HEK293T (cell line): ENCODE measurements at regions not wholly inside any gene's neighbourhood (a gene's known extent, or its start where the extent isn't known, plus 50 kb on each side); places are given as distances from the start of the nearest gene placed in this dataset.

Experiments used
- CTCF ChIA-PET: fragments of 350-600 bp; formaldehyde crosslinking; extraction: SDS; loops from one replicate; lab custom pipeline; 2021; ENCODE audit warnings: antibody characterized with exemption, inconsistent platforms; lab: Yijun Ruan, JAX
- POLR2A ChIA-PET: fragments of 350-600 bp; formaldehyde crosslinking; extraction: SDS; loops from one replicate; lab custom pipeline; 2020; ENCODE audit warnings: antibody characterized with exemption, inconsistent platforms; lab: Yijun Ruan, JAX
- DNase-seq: peaks from one replicate; pipeline ENCODE4 v3.0.0; 2012; ENCODE audit warnings: mixed read lengths; ENCODE audit errors: extremely low spot score
- ARNT ChIP-seq: fragments of 450-650 bp; IDR thresholded peaks from 2 replicates; pipeline ENCODE4 v1.6.1; 2017; ENCODE audit warnings: mild to moderate bottlenecking
- BHLHE40 ChIP-seq: fragments of 450-650 bp; IDR thresholded peaks from 2 replicates; pipeline ENCODE4 v1.6.1; 2016; ENCODE audit warnings: mild to moderate bottlenecking, moderate library complexity, borderline replicate concordance
- CTBP1 ChIP-seq: fragments of 450-650 bp; IDR thresholded peaks from 2 replicates; pipeline ENCODE4 v1.6.1; 2016; ENCODE audit warnings: borderline replicate concordance
- ELF4 ChIP-seq: fragments of 450-650 bp; IDR thresholded peaks from 2 replicates; pipeline ENCODE4 v1.6.1; 2017; ENCODE audit warnings: antibody characterized with exemption
- FOXA1 ChIP-seq: fragments of 450-650 bp; IDR thresholded peaks from 2 replicates; pipeline ENCODE4 v1.6.1; 2016; ENCODE audit warnings: mild to moderate bottlenecking
- FOXK2 ChIP-seq: fragments of 450-650 bp; IDR thresholded peaks from 2 replicates; pipeline ENCODE4 v1.6.1; 2016; ENCODE audit warnings: mild to moderate bottlenecking
- FOXM1 ChIP-seq: fragments of 450-650 bp; IDR thresholded peaks from 2 replicates; pipeline ENCODE4 v1.6.1; 2017; ENCODE audit warnings: mild to moderate bottlenecking, borderline replicate concordance
- HDGF ChIP-seq: fragments of 450-650 bp; IDR thresholded peaks from 2 replicates; pipeline ENCODE4 v1.6.1; 2017; ENCODE audit warnings: antibody characterized with exemption, borderline replicate concordance
- L3MBTL2 ChIP-seq: fragments of 450-650 bp; conservative IDR thresholded peaks from 2 replicates; pipeline ENCODE4 v1.6.1; 2016; ENCODE audit warnings: mild to moderate bottlenecking
- LEF1 ChIP-seq: fragments of 450-650 bp; IDR thresholded peaks from 2 replicates; pipeline ENCODE4 v1.6.1; 2017; ENCODE audit warnings: mild to moderate bottlenecking, borderline replicate concordance
- NFRKB ChIP-seq: fragments of 450-650 bp; IDR thresholded peaks from 2 replicates; pipeline ENCODE4 v1.6.1; 2016; ENCODE audit warnings: mild to moderate bottlenecking, moderate library complexity
- PKNOX1 ChIP-seq: fragments of 450-650 bp; IDR thresholded peaks from 2 replicates; pipeline ENCODE4 v1.6.1; 2016
- SP1 ChIP-seq: fragments of 450-650 bp; IDR thresholded peaks from 2 replicates; pipeline ENCODE4 v1.6.1; 2017
- SUZ12 ChIP-seq: fragments of 450-650 bp; IDR thresholded peaks from 2 replicates; pipeline ENCODE4 v1.6.1; 2016; ENCODE audit warnings: mild to moderate bottlenecking
- TARDBP ChIP-seq: fragments of 450-650 bp; IDR thresholded peaks from 2 replicates; pipeline ENCODE4 v1.6.1; 2016
- ZNF384 ChIP-seq: fragments of 450-650 bp; IDR thresholded peaks from 2 replicates; pipeline ENCODE4 v1.6.1; 2016

- ChIA-PET CTCF (no interaction called here), POLR2A (no interaction called here)
- no peak for DNase-seq
- TF ChIP-seq FOXM1, result no peak
- TF ChIP-seq FOXK2, result no peak
- TF ChIP-seq LEF1, result no peak
- no peak for TF ChIP-seq FOXA1
- TF ChIP-seq SP1, result no peak
- TF ChIP-seq SUZ12, result no peak
- no peak for TF ChIP-seq BHLHE40
- no peak for TF ChIP-seq CTBP1
- TF ChIP-seq L3MBTL2, result no peak
- TF ChIP-seq NFRKB, result no peak
- TF ChIP-seq ZNF384, result no peak
- TF ChIP-seq HDGF, result no peak
- no peak for TF ChIP-seq TARDBP
- no peak for TF ChIP-seq ARNT
- no peak for TF ChIP-seq PKNOX1
- no peak for TF ChIP-seq ELF4
These were observed 842.6 kb downstream of the TECRL start for GRCh38 chr4:63566658-63567057.

- DNase-seq, result no peak
- ChIA-PET POLR2A (no interaction called here), CTCF (interaction anchor here (0.6 to 0.9 kb wide), 2 partner anchors 12 to 1078 kb away, joined by 3 read pairs; no protein-coding TSS in a partner anchor)
- TF ChIP-seq ZNF384 (no peak), FOXA1 (no peak), FOXK2 (no peak), ELF4 (no peak), CTBP1 (no peak), LEF1 (no peak), L3MBTL2 (no peak), SP1 (no peak), TARDBP (no peak), BHLHE40 (no peak), FOXM1 (no peak), PKNOX1 (no peak), NFRKB (no peak), SUZ12 (no peak), HDGF (no peak), ARNT (no peak)
These were observed 845.8 kb downstream of the TECRL start for GRCh38 chr4:63563288-63564014.

GRCh38 chr4:63558709-63559108 lies 850.5 kb downstream of the TECRL start:
- no peak for DNase-seq
- CTCF ChIA-PET, result no interaction called here
- TF ChIP-seq NFRKB (no peak), BHLHE40 (no peak), SP1 (no peak), TARDBP (no peak)

GRCh38 chr4:63556332-63556731 lies 852.9 kb downstream of the TECRL start:
- POLR2A ChIA-PET, result no interaction called here
- TF ChIP-seq FOXA1, result no peak
- no peak for TF ChIP-seq BHLHE40
- TF ChIP-seq LEF1, result no peak
- TF ChIP-seq ZNF384, result no peak
- no peak for TF ChIP-seq FOXK2
- no peak for TF ChIP-seq FOXM1
- no peak for TF ChIP-seq NFRKB
- TF ChIP-seq TARDBP, result no peak
- no peak for TF ChIP-seq PKNOX1
- TF ChIP-seq HDGF, result no peak
- TF ChIP-seq L3MBTL2, result no peak
- TF ChIP-seq SUZ12, result no peak
- TF ChIP-seq SP1, result no peak
- no peak for TF ChIP-seq ARNT
- DNase-seq, result no peak
- CTCF ChIA-PET, result no interaction called here

More at GRCh38 chr4:63558709-63559108, 850.5 kb downstream of the TECRL start:
- POLR2A ChIA-PET, result no interaction called here

DNA sequence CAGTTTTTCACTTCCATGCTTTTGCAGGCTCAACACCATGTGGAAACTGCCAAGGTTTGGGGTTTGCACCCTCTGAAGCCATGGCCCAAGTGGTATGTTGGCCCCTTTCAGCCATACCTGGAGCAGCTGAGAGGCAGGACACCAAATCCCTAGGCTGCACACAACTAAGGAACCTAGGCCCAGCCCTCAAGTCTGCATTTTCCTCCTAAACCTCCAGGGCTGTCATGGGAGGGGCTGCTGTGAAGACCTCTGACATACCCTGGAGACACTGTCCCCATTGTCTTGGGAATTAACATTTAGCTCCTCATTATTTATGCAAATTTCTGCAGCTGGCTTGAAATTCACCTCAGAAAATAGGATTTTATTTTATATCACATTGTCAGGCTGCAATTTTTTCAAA lies 856.1 kb downstream of the TECRL start:
- POLR2A ChIA-PET, result no interaction called here

More for the DNA sequence above, 856.1 kb downstream of the TECRL start:
- no peak for DNase-seq
- CTCF ChIA-PET, result no interaction called here
- TF ChIP-seq FOXM1 (no peak), NFRKB (no peak), SP1 (no peak), L3MBTL2 (no peak), ARNT (no peak), BHLHE40 (no peak), PKNOX1 (no peak), ELF4 (no peak), FOXA1 (no peak), SUZ12 (no peak)
